GM18502 (cell line): ENCODE measurements at regions not wholly inside any gene's neighbourhood (a gene's known extent, or its start where the extent isn't known, plus 50 kb on each side); places are given as distances from the start of the nearest gene placed in this dataset.

Source experiments
- ATAC-seq: cut with Tn5 transposase; IDR thresholded peaks from one replicate; pipeline ENCODE4 v1.9.1; 2021; ENCODE audit warnings: mild to moderate bottlenecking; ENCODE audit not compliant: unreplicated experiment, poor library complexity

DNA sequence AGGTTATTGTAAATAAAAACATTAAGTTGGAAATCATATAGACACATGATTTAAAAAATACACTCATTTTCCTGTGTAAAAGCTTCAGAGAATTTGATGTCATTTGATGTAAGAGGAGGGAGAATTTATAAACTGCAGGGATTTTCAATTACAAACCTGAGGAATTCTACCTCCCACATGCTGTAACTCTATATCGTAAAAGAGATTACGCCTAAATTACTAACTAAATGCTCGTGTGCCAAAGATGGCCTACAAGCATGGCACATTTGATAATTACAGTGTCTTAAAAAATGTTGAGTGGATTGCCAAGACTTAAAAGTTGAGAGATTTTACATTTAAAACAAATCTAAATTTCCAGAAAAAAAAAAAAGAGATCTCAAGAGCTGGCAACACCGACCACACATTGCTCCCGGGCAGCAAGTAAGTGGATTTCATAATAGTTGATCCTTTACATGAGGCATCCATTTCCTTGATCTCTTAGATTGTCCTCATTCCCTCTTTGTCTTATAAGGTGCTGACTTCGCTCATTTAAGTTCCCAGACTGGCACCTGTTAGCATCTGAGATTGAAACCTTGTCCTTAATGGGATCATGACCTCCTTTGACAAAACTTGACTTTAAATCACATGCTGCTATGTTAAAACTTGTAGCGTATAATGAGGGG lies 840.3 kb upstream of the ZEB2 start:
- no peak for ATAC-seq

GRCh38 chr2:145359561-145359960 lies 839.6 kb upstream of the ZEB2 start:
- ATAC-seq = no peak

- ATAC-seq = no peak
Observed at GRCh38 chr2:145356056-145356455, 836.1 kb upstream of the ZEB2 start.

GRCh38 chr2:145352484-145352883 lies 832.6 kb upstream of the ZEB2 start:
- ATAC-seq = no peak

- ATAC-seq = no peak
Observed at GRCh38 chr2:145351864-145352425, 832.0 kb upstream of the ZEB2 start.

DNA sequence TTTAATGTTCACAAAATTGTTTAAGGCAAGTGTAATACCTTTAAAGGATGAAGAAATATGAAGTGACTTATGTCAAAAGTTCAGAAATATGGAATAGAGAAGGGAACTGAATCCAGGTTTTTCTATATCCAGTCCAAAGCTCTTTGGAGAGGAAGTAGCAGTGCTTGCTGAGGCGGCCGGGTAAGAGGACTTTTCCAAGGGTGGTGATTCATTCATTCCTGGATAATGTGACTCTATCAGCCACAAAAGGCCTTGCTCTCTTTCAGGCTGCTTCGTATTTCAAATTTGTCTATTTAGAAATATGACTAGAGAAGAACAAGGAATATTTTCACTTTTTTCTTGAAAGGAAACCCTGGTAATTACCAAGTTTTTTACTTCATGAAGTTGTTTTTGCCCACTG lies 830.1 kb upstream of the ZEB2 start:
- no peak for ATAC-seq

DNA sequence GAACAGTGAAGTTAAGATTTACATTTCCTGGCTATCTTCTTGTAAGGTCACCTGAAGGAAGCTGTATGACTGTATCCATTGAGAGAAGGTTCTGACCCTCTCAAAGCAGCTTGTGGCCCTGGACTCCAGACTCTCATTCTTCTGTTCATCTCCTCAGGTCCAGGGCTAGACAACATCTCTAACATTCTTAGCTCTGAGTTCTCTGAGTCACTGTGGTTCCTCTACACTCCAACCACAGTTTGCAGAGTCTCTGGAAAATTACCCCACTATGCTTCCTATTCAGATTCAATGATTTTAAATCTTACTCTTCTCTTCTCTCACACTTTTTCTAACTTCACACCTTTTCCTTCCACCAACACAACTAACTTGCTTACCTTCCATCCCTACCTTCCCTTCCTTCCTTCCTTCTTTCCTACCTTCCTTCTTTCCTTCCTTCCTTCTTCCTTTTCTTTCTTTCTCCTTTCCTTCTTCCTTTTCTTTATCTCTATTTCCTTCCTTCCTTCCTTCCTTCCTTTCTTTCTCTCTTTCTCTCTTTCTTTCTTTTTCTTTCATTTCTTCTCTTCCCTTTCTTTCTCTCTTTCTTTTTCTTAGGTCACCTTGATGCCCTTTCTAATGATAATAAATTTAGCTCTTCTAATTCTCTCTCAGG lies 824.3 kb upstream of the ZEB2 start:
- ATAC-seq = no peak

- no peak for ATAC-seq
Observed at GRCh38 chr2:145343287-145343686, 823.4 kb upstream of the ZEB2 start.

GRCh38 chr2:145341536-145341935 lies 821.6 kb upstream of the ZEB2 start:
- ATAC-seq = no peak

DNA sequence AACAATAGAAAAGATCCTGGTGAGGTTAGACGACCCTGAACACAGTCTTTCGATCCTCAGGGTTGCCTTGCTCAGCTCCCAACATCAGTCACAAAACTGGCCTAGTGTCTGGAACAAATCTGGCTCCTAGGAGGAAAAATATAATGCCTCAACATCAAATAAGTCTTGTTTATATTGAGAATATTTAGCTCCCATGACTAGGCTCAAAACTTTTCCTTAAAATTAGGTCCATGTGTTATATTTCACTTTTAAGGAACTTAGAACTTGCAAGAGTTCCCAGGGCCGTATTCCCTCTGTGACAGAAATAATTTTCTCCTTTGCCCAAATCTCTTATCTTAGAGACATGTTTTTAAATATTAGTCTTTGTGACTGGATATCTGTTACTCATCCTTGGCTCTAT lies 819.7 kb upstream of the ZEB2 start:
- no peak for ATAC-seq

GRCh38 chr2:145332210-145332898 lies 812.4 kb upstream of the ZEB2 start:
- no peak for ATAC-seq

DNA sequence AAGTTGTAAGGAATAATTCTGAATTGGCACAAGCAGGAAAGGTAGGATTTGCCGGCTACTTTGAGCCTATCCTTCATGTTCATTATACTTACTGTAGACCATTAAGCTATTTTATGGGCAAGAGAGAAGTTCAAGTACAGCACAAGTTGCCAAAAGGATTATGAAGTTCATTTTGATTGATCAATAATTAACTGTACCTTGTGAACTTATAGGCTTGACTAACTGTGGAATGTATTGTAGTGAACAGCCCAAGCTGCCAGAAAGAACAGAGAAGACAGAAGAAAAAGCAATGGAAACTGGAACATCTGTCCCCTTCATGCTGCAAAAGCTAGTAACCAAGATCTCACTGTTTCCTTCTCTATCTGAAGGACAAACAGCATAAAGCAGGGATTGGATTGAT lies 810.1 kb upstream of the ZEB2 start:
- no peak for ATAC-seq

- no peak for ATAC-seq
Observed at GRCh38 chr2:145325485-145325884, 805.6 kb upstream of the ZEB2 start.

- ATAC-seq = no peak
Observed at GRCh38 chr2:145324748-145325147, 804.8 kb upstream of the ZEB2 start.

DNA sequence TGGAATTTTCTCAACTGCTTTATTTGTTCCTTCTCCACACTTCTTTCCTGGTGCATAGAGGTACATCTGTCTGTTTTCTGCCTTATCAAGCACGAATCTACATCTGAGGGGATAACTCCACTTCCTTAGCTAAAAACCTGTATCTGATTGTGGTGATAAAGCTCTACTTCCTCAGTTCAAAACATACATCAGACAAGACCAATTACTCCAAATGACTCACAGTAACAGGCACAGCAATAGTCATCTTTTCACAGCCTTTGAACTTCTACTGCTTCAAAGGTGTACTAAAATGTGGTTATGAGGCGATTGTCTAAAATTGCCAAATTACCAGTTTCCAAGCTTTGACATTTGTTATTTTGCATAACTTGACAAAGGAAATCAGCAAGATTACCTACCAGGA lies 803.6 kb upstream of the ZEB2 start:
- ATAC-seq = no peak

GRCh38 chr2:145321344-145321743 lies 801.4 kb upstream of the ZEB2 start:
- no peak for ATAC-seq

DNA sequence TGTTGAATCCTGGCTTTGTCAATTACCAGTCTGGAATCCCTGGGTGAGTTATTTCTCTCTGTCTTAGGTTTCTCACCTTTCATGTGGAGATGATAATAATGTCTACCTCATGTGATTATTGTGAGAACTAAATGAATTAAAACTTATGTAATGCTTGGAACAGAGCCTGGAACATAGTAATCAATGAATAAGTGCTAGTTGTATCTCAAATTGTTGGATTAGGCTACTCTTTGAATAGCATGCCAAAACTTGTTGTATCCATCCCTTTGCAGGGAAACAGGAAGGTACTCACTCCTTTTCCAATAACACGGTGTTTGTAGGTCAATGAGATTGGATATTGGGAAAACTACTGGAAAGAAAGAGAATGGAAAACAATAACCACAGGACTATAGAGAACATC lies 796.6 kb upstream of the ZEB2 start:
- ATAC-seq = no peak

GRCh38 chr2:145315053-145315452 lies 795.1 kb upstream of the ZEB2 start:
- no peak for ATAC-seq

GRCh38 chr2:145314119-145314633 lies 794.3 kb upstream of the ZEB2 start:
- ATAC-seq = no peak

DNA sequence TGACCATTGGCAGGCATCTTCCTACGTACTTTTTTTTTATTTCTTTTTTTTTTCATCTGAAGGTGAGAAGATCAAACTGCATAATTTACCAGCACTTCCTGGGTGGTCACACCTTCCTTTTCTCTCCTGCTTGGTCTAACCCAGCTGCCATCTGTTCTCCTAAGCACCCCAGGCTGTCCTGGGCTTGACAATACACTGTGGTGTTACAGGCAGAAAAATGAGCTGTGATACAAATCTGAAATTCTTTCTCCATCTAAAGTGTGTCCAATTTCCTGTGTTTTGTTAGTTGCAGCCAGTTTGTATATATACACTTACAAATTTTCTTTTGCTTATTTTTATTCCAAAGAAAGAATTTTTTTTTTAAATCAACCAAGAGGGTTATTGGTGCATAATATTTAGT lies 786.0 kb upstream of the ZEB2 start:
- ATAC-seq = no peak

GRCh38 chr2:145304501-145304900 lies 784.6 kb upstream of the ZEB2 start:
- no peak for ATAC-seq
